Neural progenitor cell (in vitro differentiated cells): ENCODE measurements at regions not wholly inside any gene's neighbourhood (a gene's known extent, or its start where the extent isn't known, plus 50 kb on each side); places are given as distances from the start of the nearest gene placed in this dataset.

Experiments
- DNase-seq: peaks from one replicate; pipeline ENCODE4 v3.0.0-alpha.2; 2016; ENCODE audit warnings: low spot score
- H2AFZ ChIP-seq: fragments of 200-600 bp; sonication (generic); replicated peaks from 2 replicates; pipeline ENCODE4 v1.6.1; 2016; ENCODE audit warnings: antibody characterized with exemption
- H3F3A ChIP-seq: fragments of 200-600 bp; sonication (generic); 2 replicates; pipeline ENCODE4 v1.6.1; 2016; ENCODE audit warnings: antibody characterized with exemption, low read depth
- H3K27ac ChIP-seq: fragments of 200-600 bp; sonication (generic); 2 replicates; pipeline ENCODE4 v1.5.1; 2016; ENCODE audit warnings: mild to moderate bottlenecking
- H3K27me3 ChIP-seq: fragments of 200-600 bp; sonication (generic); 2 replicates; pipeline ENCODE4 v1.6.1; 2016; ENCODE audit warnings: mild to moderate bottlenecking, moderate library complexity
- H3K36me3 ChIP-seq: fragments of 200-600 bp; sonication (generic); 2 replicates; pipeline ENCODE4 v1.5.1; 2016
- H3K4me1 ChIP-seq: fragments of 200-600 bp; sonication (generic); 2 replicates; pipeline ENCODE4 v1.6.1; 2016; ENCODE audit warnings: mixed run types
- H3K4me2 ChIP-seq: fragments of 200-600 bp; sonication (generic); 2 replicates; pipeline ENCODE4 v1.6.1; 2016
- H3K4me3 ChIP-seq: fragments of 200-600 bp; sonication (generic); 2 replicates; pipeline ENCODE4 v1.5.1; 2016
- H3K79me2 ChIP-seq: fragments of 200-600 bp; sonication (generic); 2 replicates; pipeline ENCODE4 v1.6.1; 2016; ENCODE audit warnings: low read depth
- H3K9ac ChIP-seq: fragments of 200-600 bp; sonication (generic); 2 replicates; pipeline ENCODE4 v1.6.1; 2016
- H3K9me3 ChIP-seq: fragments of 200-600 bp; sonication (generic); 2 replicates; pipeline ENCODE4 v1.5.1; 2016; ENCODE audit warnings: low read depth
- H4K20me1 ChIP-seq: fragments of 200-600 bp; sonication (generic); 2 replicates; pipeline ENCODE4 v1.6.1; 2016; ENCODE audit warnings: low read depth
- H3K27ac Mint-ChIP-seq: 3 replicates; pipeline ENCODE4 v1.8.0; 2021; ENCODE audit warnings: mixed read lengths
- H3K27me3 Mint-ChIP-seq: 2 replicates; pipeline ENCODE4 v1.8.0; 2022; ENCODE audit warnings: low read depth, mild to moderate bottlenecking, inconsistent platforms, moderate library complexity, mixed read lengths; ENCODE audit not compliant: insufficient read depth
- H3K36me3 Mint-ChIP-seq: 3 replicates; pipeline ENCODE4 v1.8.0; 2021; ENCODE audit warnings: mixed read lengths
- H3K4me1 Mint-ChIP-seq: 3 replicates; pipeline ENCODE4 v1.8.0; 2021; ENCODE audit warnings: mixed read lengths
- H3K4me3 Mint-ChIP-seq: 3 replicates; pipeline ENCODE4 v1.8.0; 2021; ENCODE audit warnings: mild to moderate bottlenecking, moderate library complexity, mixed read lengths
- H3K9me3 Mint-ChIP-seq: 3 replicates; pipeline ENCODE4 v1.8.0; 2020; ENCODE audit warnings: mixed read lengths
- EZH2 ChIP-seq: fragments of 200-600 bp; sonication (generic); IDR thresholded peaks from 2 replicates; pipeline ENCODE4 v1.6.1; 2017; ENCODE audit warnings: antibody characterized with exemption, mild to moderate bottlenecking, moderate library complexity
- EZH2phosphoT487 ChIP-seq: fragments of 200-600 bp; sonication (generic); IDR thresholded peaks from 2 replicates; pipeline ENCODE4 v1.6.1; 2017; ENCODE audit warnings: antibody characterized with exemption
- TF ChIP-seq, protein P1 (sequence below): fragments of 200-600 bp; sonication (generic); IDR thresholded peaks from 2 replicates; pipeline ENCODE4 v1.5.1; 2017; ENCODE audit warnings: antibody characterized with exemption, mild to moderate bottlenecking

- Mint-ChIP-seq H3K4me3 (no peak overlapping the region), H3K4me1 (peaks cover 2% of the 10 kb centered on the region), H3K27ac (no peak overlapping the region), H3K9me3 (peaks cover 5% of the 10 kb centered on the region), H3K36me3 (no peaks in the 10 kb centered on the region), H3K27me3 (no peaks in the 10 kb centered on the region)
- Histone ChIP-seq H3K4me1 (no peaks in the 10 kb centered on the region), H3K36me3 (no peaks in the 10 kb centered on the region), H3K79me2 (no peaks in the 10 kb centered on the region), H3K9me3 (no peaks in the 10 kb centered on the region), H3K27me3 (no peaks in the 10 kb centered on the region), H4K20me1 (no peaks in the 10 kb centered on the region), H3K9ac (no peak overlapping the region), H2AFZ (no peak overlapping the region), H3K4me2 (no peak overlapping the region), H3K4me3 (no peak overlapping the region), H3F3A (no peaks in the 10 kb centered on the region), H3K27ac (no peak overlapping the region)
- no peak for DNase-seq
- TF ChIP-seq EZH2, result no peak
- TF ChIP-seq, protein P1, sequence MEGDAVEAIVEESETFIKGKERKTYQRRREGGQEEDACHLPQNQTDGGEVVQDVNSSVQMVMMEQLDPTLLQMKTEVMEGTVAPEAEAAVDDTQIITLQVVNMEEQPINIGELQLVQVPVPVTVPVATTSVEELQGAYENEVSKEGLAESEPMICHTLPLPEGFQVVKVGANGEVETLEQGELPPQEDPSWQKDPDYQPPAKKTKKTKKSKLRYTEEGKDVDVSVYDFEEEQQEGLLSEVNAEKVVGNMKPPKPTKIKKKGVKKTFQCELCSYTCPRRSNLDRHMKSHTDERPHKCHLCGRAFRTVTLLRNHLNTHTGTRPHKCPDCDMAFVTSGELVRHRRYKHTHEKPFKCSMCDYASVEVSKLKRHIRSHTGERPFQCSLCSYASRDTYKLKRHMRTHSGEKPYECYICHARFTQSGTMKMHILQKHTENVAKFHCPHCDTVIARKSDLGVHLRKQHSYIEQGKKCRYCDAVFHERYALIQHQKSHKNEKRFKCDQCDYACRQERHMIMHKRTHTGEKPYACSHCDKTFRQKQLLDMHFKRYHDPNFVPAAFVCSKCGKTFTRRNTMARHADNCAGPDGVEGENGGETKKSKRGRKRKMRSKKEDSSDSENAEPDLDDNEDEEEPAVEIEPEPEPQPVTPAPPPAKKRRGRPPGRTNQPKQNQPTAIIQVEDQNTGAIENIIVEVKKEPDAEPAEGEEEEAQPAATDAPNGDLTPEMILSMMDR, result no peak
- TF ChIP-seq EZH2phosphoT487, result no peak
Measured at GRCh38 chr6:193773-194310, 98.4 kb upstream of the DUSP22 start.

DNA sequence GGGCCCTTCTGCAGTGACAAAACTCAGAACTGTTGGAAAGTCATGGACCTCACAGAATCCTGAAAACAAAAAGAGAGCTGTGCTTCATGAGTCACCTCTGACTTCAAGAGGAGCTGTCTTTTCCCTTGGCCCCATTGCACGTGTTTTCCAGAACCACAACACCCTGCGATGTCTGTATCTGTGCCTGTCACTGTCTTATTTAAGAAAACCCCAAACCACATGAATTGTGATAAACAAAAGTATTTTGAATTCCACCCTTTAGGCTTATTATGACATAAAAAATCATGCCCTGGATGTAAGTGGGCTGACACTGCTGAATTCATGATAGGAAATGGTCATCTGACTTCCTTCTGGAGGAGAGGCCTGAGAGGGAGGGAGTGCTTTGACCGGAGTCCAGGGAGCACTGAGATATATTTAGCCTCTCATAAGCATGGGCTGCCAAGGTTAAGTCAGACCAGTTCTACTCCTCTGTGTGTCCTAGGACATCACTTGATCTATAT, 96.4 kb upstream of the DUSP22 start:
- Mint-ChIP-seq H3K9me3 (peaks cover 5% of the 10 kb centered on the region), H3K27me3 (peaks cover 6% of the 10 kb centered on the region), H3K4me3 (no peak overlapping the region), H3K4me1 (no peaks in the 10 kb centered on the region), H3K36me3 (no peaks in the 10 kb centered on the region), H3K27ac (no peak overlapping the region)
- no peak for TF ChIP-seq EZH2
- TF ChIP-seq, protein P1, result no peak
- TF ChIP-seq EZH2phosphoT487, result no peak
- no peaks in the 10 kb centered on the region for H3K27me3 ChIP-seq
- no peak overlapping the region for H2AFZ ChIP-seq
- H3K9ac ChIP-seq, result no peak overlapping the region
- no peaks in the 10 kb centered on the region for H3K9me3 ChIP-seq
- H3K4me1 ChIP-seq, result no peaks in the 10 kb centered on the region
- no peak overlapping the region for H3K4me2 ChIP-seq
- no peak overlapping the region for H3K4me3 ChIP-seq
- H3F3A ChIP-seq, result no peaks in the 10 kb centered on the region
- no peak overlapping the region for H3K27ac ChIP-seq
- no peaks in the 10 kb centered on the region for H3K36me3 ChIP-seq
- DNase-seq, result no peak
- H3K79me2 ChIP-seq, result no peaks in the 10 kb centered on the region
- no peaks in the 10 kb centered on the region for H4K20me1 ChIP-seq

GRCh38 chr6:196543-196942, 95.7 kb upstream of the DUSP22 start:
- H3K27me3 ChIP-seq, result no peaks in the 10 kb centered on the region
- Mint-ChIP-seq H3K9me3 (peaks cover 5% of the 10 kb centered on the region), H3K4me3 (no peak overlapping the region), H3K27me3 (peaks cover 6% of the 10 kb centered on the region), H3K27ac (no peak overlapping the region), H3K4me1 (no peaks in the 10 kb centered on the region), H3K36me3 (no peaks in the 10 kb centered on the region)
- no peaks in the 10 kb centered on the region for H3K9me3 ChIP-seq
- H4K20me1 ChIP-seq, result no peaks in the 10 kb centered on the region
- no peak for DNase-seq
- H3K79me2 ChIP-seq, result no peaks in the 10 kb centered on the region
- no peak overlapping the region for H3K27ac ChIP-seq
- H3K36me3 ChIP-seq, result no peaks in the 10 kb centered on the region
- no peak overlapping the region for H3K4me3 ChIP-seq
- no peak for TF ChIP-seq EZH2
- TF ChIP-seq, protein P1, result no peak
- no peak for TF ChIP-seq EZH2phosphoT487
- no peak overlapping the region for H2AFZ ChIP-seq
- no peak overlapping the region for H3K4me2 ChIP-seq
- H3K4me1 ChIP-seq, result no peaks in the 10 kb centered on the region
- no peak overlapping the region for H3K9ac ChIP-seq
- H3F3A ChIP-seq, result no peaks in the 10 kb centered on the region
